Mesendoderm (in vitro differentiated cells): ENCODE measurements at regions not wholly inside any gene's neighbourhood (a gene's known extent, or its start where the extent isn't known, plus 50 kb on each side); places are given as distances from the start of the nearest gene placed in this dataset.

ENCODE experiments used
- DNase-seq: peaks from one replicate; pipeline ENCODE4 v3.0.0; 2013
- H2AK5ac ChIP-seq: 2 replicates; pipeline ENCODE4 v1.6.1; 2013; ENCODE audit warnings: low read length, inconsistent platforms
- H2BK120ac ChIP-seq: 2 replicates; pipeline ENCODE4 v1.6.1; 2013; ENCODE audit warnings: low read depth, mild to moderate bottlenecking, low read length, moderate library complexity, mixed read lengths
- H2BK15ac ChIP-seq: replicated peaks from 2 replicates; pipeline ENCODE4 v1.6.1; 2013; ENCODE audit warnings: low read depth, mild to moderate bottlenecking, moderate library complexity
- H2BK5ac ChIP-seq: 2 replicates; pipeline ENCODE4 v1.6.1; 2013; ENCODE audit warnings: low read length, inconsistent platforms
- H3K18ac ChIP-seq: 2 replicates; pipeline ENCODE4 v1.6.1; 2013; ENCODE audit warnings: mild to moderate bottlenecking, low read length, mixed read lengths
- H3K23ac ChIP-seq: one replicate; pipeline ENCODE4 v1.6.1; 2013; ENCODE audit warnings: low read length
- H3K27ac ChIP-seq: 2 replicates; pipeline ENCODE4 v1.5.1; 2013; ENCODE audit warnings: low read depth, mild to moderate bottlenecking, inconsistent platforms, low read length, moderate library complexity
- H3K27me3 ChIP-seq: 2 replicates; pipeline ENCODE4 v1.6.1; 2013; ENCODE audit warnings: low read length, control low read depth, mild to moderate bottlenecking, inconsistent platforms; ENCODE audit not compliant: insufficient read depth, poor library complexity
- H3K36me3 ChIP-seq: 2 replicates; pipeline ENCODE4 v1.6.1; 2013; ENCODE audit warnings: low read length, inconsistent platforms; ENCODE audit not compliant: control insufficient read depth, insufficient read depth
- H3K4ac ChIP-seq: one replicate; pipeline ENCODE4 v1.6.1; 2013; ENCODE audit warnings: low read depth, mild to moderate bottlenecking, low read length, moderate library complexity
- H3K4me1 ChIP-seq: 2 replicates; pipeline ENCODE4 v1.6.1; 2013; ENCODE audit warnings: low read depth, low read length, inconsistent platforms; ENCODE audit not compliant: control insufficient read depth
- H3K4me2 ChIP-seq: 2 replicates; pipeline ENCODE4 v1.6.1; 2013; ENCODE audit warnings: low read length
- H3K4me3 ChIP-seq: 2 replicates; pipeline ENCODE4 v1.5.1; 2013; ENCODE audit warnings: mild to moderate bottlenecking, low read length
- H3K56ac ChIP-seq: one replicate; pipeline ENCODE4 v1.6.1; 2013; ENCODE audit warnings: low read length
- H3K79me1 ChIP-seq: 2 replicates; pipeline ENCODE4 v1.6.1; 2013; ENCODE audit warnings: low read length, inconsistent platforms
- H3K79me2 ChIP-seq: 2 replicates; pipeline ENCODE4 v1.6.1; 2013; ENCODE audit warnings: mild to moderate bottlenecking, low read length; ENCODE audit not compliant: control insufficient read depth, insufficient read depth
- H3K9ac ChIP-seq: 2 replicates; pipeline ENCODE4 v1.6.1; 2013; ENCODE audit warnings: low read length, inconsistent platforms
- H4K5ac ChIP-seq: one replicate; pipeline ENCODE4 v1.6.1; 2013; ENCODE audit warnings: low read length
- H4K8ac ChIP-seq: one replicate; pipeline ENCODE4 v1.6.1; 2013; ENCODE audit warnings: low read depth, mild to moderate bottlenecking, control low read depth, low read length, moderate library complexity
- WGBS: extraction: QIAGEN DNeasy Blood & Tissue Kit; methylation state at CpG from one replicate; pipeline ENCODE4 v1.1.7; 2013; ENCODE audit warnings: low lambda C conversion rate, missing lambda C conversion rate; ENCODE audit not compliant: insufficient coverage; ENCODE audit errors: extremely low coverage; 5-methylcytosine and 5-hydroxymethylcytosine counted together

GRCh38 chr5:2602451-2603271, 148.8 kb downstream of the IRX2 start:
- no peak overlapping the region for H2BK5ac ChIP-seq
- no peak overlapping the region for H3K4me2 ChIP-seq
- H4K5ac ChIP-seq = no peak overlapping the region
- no peaks in the 10 kb centered on the region for H3K36me3 ChIP-seq
- H3K4me1 ChIP-seq = no peaks in the 10 kb centered on the region
- H3K4me3 ChIP-seq = no peak overlapping the region
- no CpG with 5 or more reads among the region's 7 CpGs for WGBS
- no peak overlapping the region for H3K27ac ChIP-seq
- H3K18ac ChIP-seq = no peak overlapping the region
- no peaks in the 10 kb centered on the region for H3K27me3 ChIP-seq
- no peak for DNase-seq
- H2AK5ac ChIP-seq = no peak overlapping the region
- H3K56ac ChIP-seq = no peak overlapping the region
- no peaks in the 10 kb centered on the region for H3K79me2 ChIP-seq
- H2BK120ac ChIP-seq = no peak overlapping the region
- no peak overlapping the region for H4K8ac ChIP-seq
- no peak overlapping the region for H2BK15ac ChIP-seq
- H3K79me1 ChIP-seq = no peaks in the 10 kb centered on the region
- H3K23ac ChIP-seq = no peak overlapping the region
- no peak overlapping the region for H3K9ac ChIP-seq
- no peak overlapping the region for H3K4ac ChIP-seq

- no peak for DNase-seq
- no peaks in the 10 kb centered on the region for H3K79me2 ChIP-seq
- H2BK5ac ChIP-seq = no peak overlapping the region
These were observed 153.0 kb downstream of the IRX2 start for GRCh38 chr5:2598503-2598902.

DNA sequence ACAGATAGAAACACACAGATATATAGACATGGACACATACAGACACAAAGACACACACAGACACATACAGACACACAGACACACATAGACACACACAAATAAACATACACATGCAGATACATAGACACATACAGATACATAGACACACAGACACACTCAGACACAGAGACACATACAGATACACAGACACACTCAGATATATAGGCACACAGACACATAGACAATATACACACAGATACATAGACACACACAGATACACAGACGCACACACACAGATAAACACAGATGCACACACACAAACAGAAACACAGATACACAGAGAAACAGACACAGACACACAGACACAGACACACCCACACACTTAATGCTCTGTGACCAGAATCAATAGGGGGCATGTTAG, 156.8 kb downstream of the IRX2 start:
- Histone ChIP-seq H2BK120ac (no peak overlapping the region), H3K27ac (no peak overlapping the region), H3K18ac (no peak overlapping the region), H2BK5ac (no peak overlapping the region), H3K36me3 (no peaks in the 10 kb centered on the region), H2BK15ac (no peak overlapping the region), H3K27me3 (no peaks in the 10 kb centered on the region), H3K23ac (no peak overlapping the region), H2AK5ac (no peak overlapping the region), H3K79me1 (no peaks in the 10 kb centered on the region), H3K4me3 (no peak overlapping the region), H3K79me2 (no peaks in the 10 kb centered on the region), H3K4ac (no peak overlapping the region), H4K8ac (no peak overlapping the region), H3K56ac (no peak overlapping the region), H3K4me2 (no peak overlapping the region), H3K9ac (no peak overlapping the region), H4K5ac (no peak overlapping the region), H3K4me1 (no peaks in the 10 kb centered on the region)
- DNase-seq = no peak
- WGBS = no CpG with 5 or more reads among the region's 1 CpG

More at GRCh38 chr5:2598503-2598902, 153.0 kb downstream of the IRX2 start:
- Histone ChIP-seq H3K4me3 (no peak overlapping the region), H3K4ac (no peak overlapping the region), H2BK15ac (no peak overlapping the region), H4K8ac (no peak overlapping the region), H2BK120ac (no peak overlapping the region), H3K79me1 (no peaks in the 10 kb centered on the region), H3K9ac (no peak overlapping the region), H3K4me2 (no peak overlapping the region), H3K27me3 (no peaks in the 10 kb centered on the region), H3K36me3 (no peaks in the 10 kb centered on the region), H3K23ac (no peak overlapping the region), H3K27ac (no peak overlapping the region), H3K4me1 (no peaks in the 10 kb centered on the region), H3K56ac (no peak overlapping the region), H4K5ac (no peak overlapping the region), H3K18ac (no peak overlapping the region), H2AK5ac (no peak overlapping the region)
- WGBS = no CpG with 5 or more reads among the region's 1 CpG

DNA sequence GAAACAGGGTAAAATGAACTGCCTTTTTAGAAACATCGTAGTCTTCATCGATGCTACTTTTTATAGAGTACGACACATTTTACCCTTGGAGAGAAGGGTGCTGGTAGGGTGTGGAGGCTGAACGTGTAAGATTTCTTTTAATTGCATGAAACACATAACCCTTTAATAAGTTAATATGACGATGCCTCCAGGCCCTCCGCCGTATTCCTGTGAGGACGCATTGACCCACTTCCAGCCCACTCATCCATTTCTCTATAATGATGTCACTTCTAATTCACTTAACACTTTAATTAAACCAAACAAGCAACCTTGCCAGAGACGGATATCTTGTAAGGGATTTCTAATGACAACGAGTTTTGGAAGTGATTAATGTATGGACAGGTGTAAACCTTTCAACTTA, 158.7 kb downstream of the IRX2 start:
- no peak overlapping the region for H3K4me2 ChIP-seq
- no peak overlapping the region for H3K18ac ChIP-seq
- H4K5ac ChIP-seq = no peak overlapping the region
- WGBS = no CpG with 5 or more reads among the region's 10 CpGs
- no peak overlapping the region for H2BK120ac ChIP-seq
- H3K27ac ChIP-seq = no peak overlapping the region
- H2BK15ac ChIP-seq = no peak overlapping the region
- no peak overlapping the region for H3K4me3 ChIP-seq
- H3K27me3 ChIP-seq = no peaks in the 10 kb centered on the region
- no peak for DNase-seq
- no peak overlapping the region for H3K4ac ChIP-seq
- H2BK5ac ChIP-seq = no peak overlapping the region
- H2AK5ac ChIP-seq = no peak overlapping the region
- no peak overlapping the region for H4K8ac ChIP-seq
- no peak overlapping the region for H3K56ac ChIP-seq
- no peaks in the 10 kb centered on the region for H3K4me1 ChIP-seq
- no peaks in the 10 kb centered on the region for H3K79me2 ChIP-seq
- H3K23ac ChIP-seq = no peak overlapping the region
- H3K79me1 ChIP-seq = no peaks in the 10 kb centered on the region
- no peaks in the 10 kb centered on the region for H3K36me3 ChIP-seq
- no peak overlapping the region for H3K9ac ChIP-seq

DNA sequence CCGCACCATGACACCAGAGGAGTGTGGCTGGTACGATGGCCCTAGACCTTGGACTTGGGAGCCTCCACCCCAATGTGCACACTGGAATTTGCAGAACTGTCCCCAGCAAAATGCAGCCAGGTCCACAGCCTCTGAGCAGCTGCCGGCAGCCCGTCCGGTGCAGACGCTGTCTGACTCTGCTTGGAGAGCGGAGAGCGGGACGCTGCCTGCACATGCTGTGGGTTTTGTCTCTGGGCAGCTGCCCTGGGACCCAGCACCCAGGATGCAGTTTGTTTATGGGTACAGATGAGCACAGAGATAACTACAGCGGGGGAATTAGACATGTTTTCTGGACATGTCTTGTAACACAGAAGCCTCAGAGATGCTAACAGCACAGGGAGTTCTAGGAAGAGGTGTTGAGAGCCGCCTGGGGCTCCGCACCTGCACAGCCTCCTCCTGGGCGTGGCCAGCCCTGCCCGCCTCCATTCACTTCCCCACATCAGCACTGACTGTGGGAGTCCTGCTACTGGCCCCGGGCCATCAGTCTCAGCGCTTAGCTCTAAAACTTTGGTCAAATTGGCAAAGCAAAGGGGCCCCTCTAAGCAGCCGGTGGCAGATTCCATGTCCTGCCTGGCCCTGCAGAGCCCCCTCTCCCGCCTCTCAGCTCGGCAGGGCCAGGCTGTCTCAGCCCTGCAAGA, 159.6 kb downstream of the IRX2 start:
- Histone ChIP-seq H3K23ac (no peak overlapping the region), H3K9ac (no peak overlapping the region)

More for the DNA sequence above, 159.6 kb downstream of the IRX2 start:
- no peaks in the 10 kb centered on the region for H3K4me1 ChIP-seq
- no peak overlapping the region for H3K18ac ChIP-seq
- H2AK5ac ChIP-seq = no peak overlapping the region
- H3K4me2 ChIP-seq = no peak overlapping the region
- no CpG with 5 or more reads among the region's 19 CpGs for WGBS
- no peak for DNase-seq
- H4K8ac ChIP-seq = no peak overlapping the region
- H3K36me3 ChIP-seq = no peaks in the 10 kb centered on the region
- no peak overlapping the region for H3K4me3 ChIP-seq
- no peak overlapping the region for H3K27ac ChIP-seq
- H2BK5ac ChIP-seq = no peak overlapping the region
- no peak overlapping the region for H3K4ac ChIP-seq
- no peak overlapping the region for H2BK120ac ChIP-seq
- no peak overlapping the region for H3K56ac ChIP-seq
- no peaks in the 10 kb centered on the region for H3K79me1 ChIP-seq
- H2BK15ac ChIP-seq = no peak overlapping the region
- no peak overlapping the region for H4K5ac ChIP-seq
- H3K27me3 ChIP-seq = no peaks in the 10 kb centered on the region
- H3K79me2 ChIP-seq = no peaks in the 10 kb centered on the region
